Upper lobe of left lung (tissue), 4 donors: ENCODE measurements at regions not wholly inside any gene's neighbourhood (a gene's known extent, or its start where the extent isn't known, plus 50 kb on each side); places are given as distances from the start of the nearest gene placed in this dataset.

ENCODE experiments used
- EP300 ChIP-seq, 4 donors: sonication (generic); formaldehyde crosslinking; IDR thresholded peaks; one replicate each; pipeline ENCODE4 v1.5.1; 2017; ENCODE audit warnings: antibody characterized with exemption in 4 of 4, control low read depth in 2 of 4
- POLR2AphosphoS5 ChIP-seq, 2 donors: sonication (generic); formaldehyde crosslinking; IDR thresholded peaks; one replicate each; pipeline ENCODE4 v1.5.1; 2017; ENCODE audit warnings: antibody characterized with exemption in 2 of 2
- TF ChIP-seq, protein P1 (sequence below), 6 experiments: fragments of 450-650 bp in 4 of 6; fragments of 200-600 bp in 2 of 6; sonication (generic) in 2 of 6; IDR thresholded peaks; one replicate each; pipeline ENCODE4 v1.5.1; 2016 to 2019; ENCODE audit warnings: antibody characterized with exemption in 6 of 6

DNA sequence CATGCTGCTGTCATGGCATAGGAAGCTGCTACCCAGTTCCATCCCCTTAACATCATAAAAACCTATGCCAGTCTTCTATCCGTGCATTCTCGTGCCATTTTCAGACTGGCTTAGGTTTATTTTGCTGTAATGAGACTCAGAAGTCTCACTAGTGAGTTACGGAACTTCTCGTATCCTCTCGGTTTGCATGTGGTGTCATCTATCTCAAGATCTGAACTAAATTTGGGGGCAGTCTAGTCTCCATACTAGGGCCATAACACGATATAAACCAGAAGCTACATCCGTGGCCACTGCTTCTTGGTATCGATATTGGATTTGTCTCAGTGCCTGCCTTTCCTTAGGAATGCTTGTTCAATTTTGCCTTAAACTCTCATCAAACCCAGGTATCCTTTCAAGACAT lies 771.2 kb upstream of the CDH10 start:
- TF ChIP-seq EP300 (IDR thresholded peaks at IDR 0.05) (no peak), POLR2AphosphoS5 (IDR thresholded peaks at IDR 0.05) (no peak)
- TF ChIP-seq, protein P1, sequence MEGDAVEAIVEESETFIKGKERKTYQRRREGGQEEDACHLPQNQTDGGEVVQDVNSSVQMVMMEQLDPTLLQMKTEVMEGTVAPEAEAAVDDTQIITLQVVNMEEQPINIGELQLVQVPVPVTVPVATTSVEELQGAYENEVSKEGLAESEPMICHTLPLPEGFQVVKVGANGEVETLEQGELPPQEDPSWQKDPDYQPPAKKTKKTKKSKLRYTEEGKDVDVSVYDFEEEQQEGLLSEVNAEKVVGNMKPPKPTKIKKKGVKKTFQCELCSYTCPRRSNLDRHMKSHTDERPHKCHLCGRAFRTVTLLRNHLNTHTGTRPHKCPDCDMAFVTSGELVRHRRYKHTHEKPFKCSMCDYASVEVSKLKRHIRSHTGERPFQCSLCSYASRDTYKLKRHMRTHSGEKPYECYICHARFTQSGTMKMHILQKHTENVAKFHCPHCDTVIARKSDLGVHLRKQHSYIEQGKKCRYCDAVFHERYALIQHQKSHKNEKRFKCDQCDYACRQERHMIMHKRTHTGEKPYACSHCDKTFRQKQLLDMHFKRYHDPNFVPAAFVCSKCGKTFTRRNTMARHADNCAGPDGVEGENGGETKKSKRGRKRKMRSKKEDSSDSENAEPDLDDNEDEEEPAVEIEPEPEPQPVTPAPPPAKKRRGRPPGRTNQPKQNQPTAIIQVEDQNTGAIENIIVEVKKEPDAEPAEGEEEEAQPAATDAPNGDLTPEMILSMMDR (IDR thresholded peaks at IDR 0.05): no peak
